ENCODE measurements at regions not wholly inside any gene's neighbourhood (a gene's known extent, or its start where the extent isn't known, plus 50 kb on each side); places are given as distances from the start of the nearest gene placed in this dataset.

- no peak for TF ChIP-seq CTCF (IDR thresholded peaks at IDR 0.05; ENCODE audit: low read depth, low read length, missing control alignments)
- H3K4me3 ChIP-seq (replicated peaks; ENCODE audit: low read depth, low read length), result no peak overlapping the region
- no peak for DNase-seq (ENCODE audit: extremely low read depth, low read depth)
These were observed 61.4 kb upstream of the SLC14A2 start for GRCh38 chr18:45553723-45554388.

GRCh38 chr18:45554389-45554737 is 60.9 kb upstream of the SLC14A2 start:
- DNase-seq (ENCODE audit: extremely low read depth, low read depth), result no peak
- no peak for TF ChIP-seq CTCF (IDR thresholded peaks at IDR 0.05; ENCODE audit: low read depth, low read length, missing control alignments)
- no peak overlapping the region for H3K4me3 ChIP-seq (replicated peaks; ENCODE audit: low read depth, low read length)

GRCh38 chr18:45556222-45556621 is 59.1 kb upstream of the SLC14A2 start:
- H3K4me3 ChIP-seq (replicated peaks; ENCODE audit: low read depth, low read length), result no peak overlapping the region
- no peak for DNase-seq (ENCODE audit: extremely low read depth, low read depth)
- no peak for TF ChIP-seq CTCF (IDR thresholded peaks at IDR 0.05; ENCODE audit: low read depth, low read length, missing control alignments)

- H3K4me3 ChIP-seq (replicated peaks; ENCODE audit: low read depth, low read length), result no peak overlapping the region
- no peak for DNase-seq (ENCODE audit: extremely low read depth, low read depth)
- no peak for TF ChIP-seq CTCF (IDR thresholded peaks at IDR 0.05; ENCODE audit: low read depth, low read length, missing control alignments)
These were observed 58.0 kb upstream of the SLC14A2 start for GRCh38 chr18:45557287-45557686.

- no peak overlapping the region for H3K4me3 ChIP-seq (replicated peaks; ENCODE audit: low read depth, low read length)
These were observed 57.5 kb upstream of the SLC14A2 start for GRCh38 chr18:45557779-45558178.

GRCh38 chr18:45559258-45559657 is 56.0 kb upstream of the SLC14A2 start:
- DNase-seq (ENCODE audit: extremely low read depth, low read depth), result no peak
- no peak overlapping the region for H3K4me3 ChIP-seq (replicated peaks; ENCODE audit: low read depth, low read length)
- no peak for TF ChIP-seq CTCF (IDR thresholded peaks at IDR 0.05; ENCODE audit: low read depth, low read length, missing control alignments)

More at GRCh38 chr18:45557779-45558178, 57.5 kb upstream of the SLC14A2 start:
- no peak for DNase-seq (ENCODE audit: extremely low read depth, low read depth)
- no peak for TF ChIP-seq CTCF (IDR thresholded peaks at IDR 0.05; ENCODE audit: low read depth, low read length, missing control alignments)

GRCh38 chr18:45560870-45561269 is 54.4 kb upstream of the SLC14A2 start:
- no peak for DNase-seq (ENCODE audit: extremely low read depth, low read depth)
- no peak for TF ChIP-seq CTCF (IDR thresholded peaks at IDR 0.05; ENCODE audit: low read depth, low read length, missing control alignments)
- no peak overlapping the region for H3K4me3 ChIP-seq (replicated peaks; ENCODE audit: low read depth, low read length)
